SK-N-MC (cell line): ENCODE measurements at regions not wholly inside any gene's neighbourhood (a gene's known extent, or its start where the extent isn't known, plus 50 kb on each side); places are given as distances from the start of the nearest gene placed in this dataset.

Experiments
- DNase-seq: peaks from one replicate; pipeline ENCODE4 v3.0.0-alpha.2; 2011; ENCODE audit warnings: low read depth, low spot score
- H3K27ac ChIP-seq: fragments of 200-600 bp; sonication (generic); 2 replicates; pipeline ENCODE4 v1.5.1; 2016; ENCODE audit warnings: mixed run types
- H3K36me3 ChIP-seq: fragments of 200-600 bp; sonication (generic); 2 replicates; pipeline ENCODE4 v1.6.1; 2017; ENCODE audit warnings: antibody characterized with exemption, low read length, mixed read lengths; ENCODE audit not compliant: insufficient read depth
- H3K4me3 ChIP-seq: fragments of 200-600 bp; sonication (generic); 2 replicates; pipeline ENCODE4 v1.5.1; 2016
- H3K9ac ChIP-seq: fragments of 200-600 bp; sonication (generic); 2 replicates; pipeline ENCODE4 v1.8.0; 2017; ENCODE audit warnings: mixed run types, mixed read lengths; ENCODE audit not compliant: insufficient read length
- H3K9me3 ChIP-seq: fragments of 200-600 bp; sonication (generic); 2 replicates; pipeline ENCODE4 v1.6.1; 2017; ENCODE audit warnings: low read depth, mild to moderate bottlenecking, antibody characterized with exemption, low read length, moderate library complexity, mixed read lengths
- EZH2 ChIP-seq: fragments of 200-600 bp; sonication (generic); IDR thresholded peaks from one replicate; pipeline ENCODE4 v1.6.1; 2017; ENCODE audit warnings: antibody characterized with exemption
- FOXP2 ChIP-seq: optimal IDR thresholded peaks from 2 replicates; pipeline ENCODE3; 2011; ENCODE audit warnings: mild to moderate bottlenecking, moderate library complexity; ENCODE audit not compliant: insufficient read depth; ENCODE audit errors: extremely low read length, control extremely low read depth
- POLR2AphosphoS5 ChIP-seq: IDR thresholded peaks from 2 replicates; pipeline ENCODE4 v1.6.1; 2012; ENCODE audit warnings: mild to moderate bottlenecking, low read depth, low read length, borderline replicate concordance

- Histone ChIP-seq H3K9me3 (no peaks in the 10 kb centered on the region), H3K27ac (no peak overlapping the region), H3K9ac (no peak overlapping the region), H3K36me3 (no peaks in the 10 kb centered on the region), H3K4me3 (no peak overlapping the region)
- TF ChIP-seq FOXP2 (no peak), EZH2 (no peak)
- no peak for DNase-seq
Observed at GRCh38 chr1:219544163-219544846, 68.6 kb downstream of the ZC3H11B start.

GRCh38 chr1:219542828-219543518 is 69.9 kb downstream of the ZC3H11B start:
- Histone ChIP-seq H3K36me3 (no peaks in the 10 kb centered on the region), H3K4me3 (no peak overlapping the region), H3K9ac (no peak overlapping the region), H3K27ac (no peak overlapping the region), H3K9me3 (no peaks in the 10 kb centered on the region)
- TF ChIP-seq EZH2, result no peak
- TF ChIP-seq POLR2AphosphoS5, result no peak
- TF ChIP-seq FOXP2, result no peak
- DNase-seq, result no peak

GRCh38 chr1:219541946-219542345 is 71.0 kb downstream of the ZC3H11B start:
- Histone ChIP-seq H3K36me3 (no peaks in the 10 kb centered on the region), H3K9me3 (no peaks in the 10 kb centered on the region), H3K9ac (no peak overlapping the region), H3K27ac (no peak overlapping the region), H3K4me3 (no peak overlapping the region)
- TF ChIP-seq FOXP2 (no peak), EZH2 (no peak)
- no peak for DNase-seq

GRCh38 chr1:219539645-219540254 is 73.2 kb downstream of the ZC3H11B start:
- no peaks in the 10 kb centered on the region for H3K9me3 ChIP-seq
- H3K4me3 ChIP-seq, result no peak overlapping the region
- TF ChIP-seq POLR2AphosphoS5 (no peak), FOXP2 (no peak), EZH2 (no peak)
- H3K27ac ChIP-seq, result no peak overlapping the region
- H3K9ac ChIP-seq, result no peak overlapping the region
- H3K36me3 ChIP-seq, result no peaks in the 10 kb centered on the region
- no peak for DNase-seq

GRCh38 chr1:219538886-219539285 is 74.0 kb downstream of the ZC3H11B start:
- TF ChIP-seq FOXP2 (no peak), POLR2AphosphoS5 (no peak), EZH2 (no peak)
- no peak for DNase-seq
- H3K27ac ChIP-seq, result no peak overlapping the region
- H3K4me3 ChIP-seq, result no peak overlapping the region
- no peaks in the 10 kb centered on the region for H3K36me3 ChIP-seq
- no peak overlapping the region for H3K9ac ChIP-seq
- no peaks in the 10 kb centered on the region for H3K9me3 ChIP-seq

GRCh38 chr1:219537223-219537631 is 75.7 kb downstream of the ZC3H11B start:
- H3K9ac ChIP-seq, result no peak overlapping the region
- TF ChIP-seq EZH2 (no peak), FOXP2 (no peak), POLR2AphosphoS5 (no peak)
- no peak overlapping the region for H3K27ac ChIP-seq
- no peak for DNase-seq
- no peaks in the 10 kb centered on the region for H3K36me3 ChIP-seq
- H3K4me3 ChIP-seq, result no peak overlapping the region
- no peaks in the 10 kb centered on the region for H3K9me3 ChIP-seq

- no peak overlapping the region for H3K27ac ChIP-seq
- no peaks in the 10 kb centered on the region for H3K9me3 ChIP-seq
- H3K9ac ChIP-seq, result no peak overlapping the region
- no peak overlapping the region for H3K4me3 ChIP-seq
- H3K36me3 ChIP-seq, result no peaks in the 10 kb centered on the region
- no peak for TF ChIP-seq FOXP2
- no peak for TF ChIP-seq EZH2
- TF ChIP-seq POLR2AphosphoS5, result no peak
- DNase-seq, result no peak
Observed at GRCh38 chr1:219536038-219536437, 76.9 kb downstream of the ZC3H11B start.

GRCh38 chr1:219534991-219535390 is 77.9 kb downstream of the ZC3H11B start:
- Histone ChIP-seq H3K4me3 (no peak overlapping the region), H3K36me3 (no peaks in the 10 kb centered on the region), H3K9ac (no peak overlapping the region), H3K9me3 (no peaks in the 10 kb centered on the region), H3K27ac (no peak overlapping the region)
- no peak for DNase-seq
- TF ChIP-seq FOXP2 (no peak), POLR2AphosphoS5 (no peak), EZH2 (no peak)
